NB4 (cell line): ENCODE measurements at regions not wholly inside any gene's neighbourhood (a gene's known extent, or its start where the extent isn't known, plus 50 kb on each side); places are given as distances from the start of the nearest gene placed in this dataset.

Experiments used
- CTCF ChIP-seq: IDR thresholded peaks from one replicate; pipeline ENCODE4 v1.5.1; 2012; ENCODE audit warnings: low read depth, low read length
- POLR2A ChIP-seq: IDR thresholded peaks from 2 replicates; pipeline ENCODE4 v1.6.1; 2011; ENCODE audit warnings: mild to moderate bottlenecking; ENCODE audit not compliant: insufficient read length; ENCODE audit errors: extremely low read depth
- TF ChIP-seq, protein P1 (sequence below): IDR thresholded peaks from 2 replicates; pipeline ENCODE4 v1.6.1; 2011; ENCODE audit warnings: low read depth, low read length

- no peak for TF ChIP-seq CTCF
- TF ChIP-seq POLR2A: no peak
- TF ChIP-seq, protein P1, sequence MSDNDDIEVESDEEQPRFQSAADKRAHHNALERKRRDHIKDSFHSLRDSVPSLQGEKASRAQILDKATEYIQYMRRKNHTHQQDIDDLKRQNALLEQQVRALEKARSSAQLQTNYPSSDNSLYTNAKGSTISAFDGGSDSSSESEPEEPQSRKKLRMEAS: no peak
These were observed 358.0 kb upstream of the FAT3 start for GRCh38 chr11:91866642-91867041.
